DND-41 (cell line): ENCODE measurements at regions not wholly inside any gene's neighbourhood (a gene's known extent, or its start where the extent isn't known, plus 50 kb on each side); places are given as distances from the start of the nearest gene placed in this dataset.

ENCODE experiments used
- ATAC-seq: fragments of 200-7000 bp; cut with Tn5 transposase; 3 replicates; pipeline ENCODE4 v1.9.1; 2021; ENCODE audit warnings: low read depth; ENCODE audit not compliant: insufficient read depth
- DNase-seq: peaks from one replicate; pipeline ENCODE4 v3.0.0-alpha.2; 2020
- H2AFZ ChIP-seq: 2 replicates; pipeline ENCODE4 v1.6.0; 2012; ENCODE audit warnings: low read depth, low read length
- H3K27ac ChIP-seq: 2 replicates; pipeline ENCODE4 v1.5.1; 2012; ENCODE audit warnings: low read length, inconsistent platforms
- H3K27me3 ChIP-seq: fragments of 200-600 bp; sonication (generic); 2 replicates; pipeline ENCODE4 v1.6.0; 2012; ENCODE audit warnings: low read length, mild to moderate bottlenecking, inconsistent platforms; ENCODE audit not compliant: insufficient read depth, poor library complexity
- H3K36me3 ChIP-seq: 2 replicates; pipeline ENCODE4 v1.5.1; 2012; ENCODE audit warnings: low read length, inconsistent platforms; ENCODE audit not compliant: insufficient read depth
- H3K4me1 ChIP-seq: 2 replicates; pipeline ENCODE4 v1.5.1; 2012; ENCODE audit warnings: mild to moderate bottlenecking, low read length; ENCODE audit not compliant: insufficient read depth
- H3K4me2 ChIP-seq: 2 replicates; pipeline ENCODE4 v1.6.0; 2012; ENCODE audit warnings: mild to moderate bottlenecking, moderate library complexity, low read length, inconsistent platforms; ENCODE audit not compliant: insufficient read depth
- H3K4me3 ChIP-seq, 2 experiments: fragments of 200-600 bp in 1 of 2; shearing (Covaris generic) in 1 of 2; 2 replicates each; pipeline ENCODE4 v1.5.1; 2012 to 2016; ENCODE audit warnings: inconsistent platforms in 2 of 2, low read length in 2 of 2, mild to moderate bottlenecking in 2 of 2, low read depth in 1 of 2, moderate library complexity in 1 of 2
- H3K79me2 ChIP-seq: 2 replicates; pipeline ENCODE4 v1.6.0; 2012; ENCODE audit warnings: low read length, inconsistent platforms; ENCODE audit not compliant: insufficient read depth
- H3K9ac ChIP-seq: 2 replicates; pipeline ENCODE4 v1.6.0; 2012; ENCODE audit warnings: low read depth, mild to moderate bottlenecking, inconsistent platforms, low read length, moderate library complexity
- H3K9me3 ChIP-seq: 2 replicates; pipeline ENCODE4 v1.5.1; 2012; ENCODE audit warnings: low read length, moderate library complexity, mild to moderate bottlenecking, inconsistent platforms; ENCODE audit not compliant: insufficient read depth, severe bottlenecking
- H4K20me1 ChIP-seq: 2 replicates; pipeline ENCODE4 v1.6.0; 2012; ENCODE audit warnings: low read length; ENCODE audit not compliant: insufficient read depth
- CTCF ChIP-seq: IDR thresholded peaks from 2 replicates; pipeline ENCODE4 v1.5.1; 2012; ENCODE audit warnings: borderline replicate concordance, low read length, moderate library complexity, mild to moderate bottlenecking; ENCODE audit not compliant: poor library complexity, severe bottlenecking; ENCODE audit errors: extremely low read depth
- EZH2 ChIP-seq: IDR thresholded peaks from 3 replicates; pipeline ENCODE4 v1.6.1; 2012; ENCODE audit warnings: borderline replicate concordance, low read depth, mild to moderate bottlenecking, moderate library complexity, low read length, inconsistent platforms; ENCODE audit not compliant: severe bottlenecking

- H3K4me1 ChIP-seq: no peaks in the 10 kb centered on the region
- H3K4me3 ChIP-seq: no peak overlapping the region
- ATAC-seq: no peak
- TF ChIP-seq EZH2 (no peak), CTCF (no peak)
- no peak for DNase-seq
- no peaks in the 10 kb centered on the region for H4K20me1 ChIP-seq
- no peak overlapping the region for H2AFZ ChIP-seq
- H3K27ac ChIP-seq: no peak overlapping the region
- H3K9me3 ChIP-seq: no peaks in the 10 kb centered on the region
- no peak overlapping the region for H3K9ac ChIP-seq
- H3K4me2 ChIP-seq: no peak overlapping the region
- no peaks in the 10 kb centered on the region for H3K79me2 ChIP-seq
- H3K27me3 ChIP-seq: no peaks in the 10 kb centered on the region
- no peaks in the 10 kb centered on the region for H3K36me3 ChIP-seq
Observed at GRCh38 chr12:17841496-17841895, 248.5 kb downstream of the RERGL start.

GRCh38 chr12:17829813-17830212 is 260.2 kb downstream of the RERGL start:
- TF ChIP-seq EZH2 (no peak), CTCF (no peak)
- Histone ChIP-seq H3K9ac (no peak overlapping the region), H3K4me2 (no peak overlapping the region), H3K9me3 (no peaks in the 10 kb centered on the region), H3K79me2 (no peaks in the 10 kb centered on the region), H2AFZ (no peak overlapping the region), H3K27me3 (no peaks in the 10 kb centered on the region), H3K27ac (no peak overlapping the region), H3K4me1 (no peaks in the 10 kb centered on the region), H3K4me3 (no peak overlapping the region), H4K20me1 (no peaks in the 10 kb centered on the region), H3K36me3 (no peaks in the 10 kb centered on the region)
- ATAC-seq: no peak
- no peak for DNase-seq

- no peak overlapping the region for H3K9ac ChIP-seq
- no peaks in the 10 kb centered on the region for H4K20me1 ChIP-seq
- DNase-seq: no peak
- TF ChIP-seq CTCF: no peak
- no peak for TF ChIP-seq EZH2
- H3K4me1 ChIP-seq: no peaks in the 10 kb centered on the region
- H3K4me3 ChIP-seq: no peak overlapping the region
- H3K36me3 ChIP-seq: no peaks in the 10 kb centered on the region
- ATAC-seq: no peak
- H3K4me2 ChIP-seq: no peak overlapping the region
- H3K27ac ChIP-seq: no peak overlapping the region
- H3K9me3 ChIP-seq: no peaks in the 10 kb centered on the region
- no peaks in the 10 kb centered on the region for H3K79me2 ChIP-seq
- no peak overlapping the region for H2AFZ ChIP-seq
- no peaks in the 10 kb centered on the region for H3K27me3 ChIP-seq
Observed at GRCh38 chr12:17818931-17819330, 271.1 kb downstream of the RERGL start.

- H3K79me2 ChIP-seq: no peaks in the 10 kb centered on the region
- H3K27ac ChIP-seq: no peak overlapping the region
Observed at GRCh38 chr12:17810399-17810798, 279.6 kb downstream of the RERGL start.

More at GRCh38 chr12:17810399-17810798, 279.6 kb downstream of the RERGL start:
- Histone ChIP-seq H3K4me2 (no peak overlapping the region), H2AFZ (no peak overlapping the region), H3K36me3 (no peaks in the 10 kb centered on the region), H3K4me1 (no peaks in the 10 kb centered on the region), H3K9me3 (no peaks in the 10 kb centered on the region), H3K27me3 (no peaks in the 10 kb centered on the region), H3K9ac (no peak overlapping the region), H4K20me1 (no peaks in the 10 kb centered on the region), H3K4me3 (no peak overlapping the region)
- no peak for DNase-seq
- no peak for ATAC-seq
- TF ChIP-seq EZH2 (no peak), CTCF (no peak)
